Neural crest cell (in vitro differentiated cells): ENCODE measurements at regions not wholly inside any gene's neighbourhood (a gene's known extent, or its start where the extent isn't known, plus 50 kb on each side); places are given as distances from the start of the nearest gene placed in this dataset.

ENCODE experiments used
- DNase-seq: peaks from one replicate; pipeline ENCODE4 v3.0.0; 2021; ENCODE audit warnings: low read depth, mixed read lengths, low spot score
- H3K27ac Mint-ChIP-seq: one replicate; pipeline ENCODE4 v1.8.0; 2021; ENCODE audit warnings: mild to moderate bottlenecking, mixed read lengths; ENCODE audit not compliant: unreplicated experiment
- H3K27me3 Mint-ChIP-seq: 2 replicates; pipeline ENCODE4 v1.8.0; 2021; ENCODE audit warnings: low read depth, mild to moderate bottlenecking, mixed read lengths
- H3K36me3 Mint-ChIP-seq: 2 replicates; pipeline ENCODE4 v1.8.0; 2021; ENCODE audit warnings: low read depth, mild to moderate bottlenecking, mixed read lengths
- H3K4me1 Mint-ChIP-seq: 2 replicates; pipeline ENCODE4 v1.8.0; 2021; ENCODE audit warnings: mixed read lengths
- H3K4me3 Mint-ChIP-seq: one replicate; pipeline ENCODE4 v1.8.0; 2021; ENCODE audit warnings: mild to moderate bottlenecking, mixed read lengths
- H3K9me3 Mint-ChIP-seq: 2 replicates; pipeline ENCODE4 v1.8.0; 2021; ENCODE audit warnings: mixed read lengths
- CTCF ChIP-seq: fragments of 200-600 bp; sonication (generic); conservative IDR thresholded peaks from 2 replicates; pipeline ENCODE4 v1.5.0; 2021; ENCODE audit warnings: antibody characterized with exemption, mild to moderate bottlenecking

- Mint-ChIP-seq H3K9me3 (no peaks in the 10 kb centered on the region), H3K4me1 (no peaks in the 10 kb centered on the region), H3K27ac (peak overlapping the region; percentile 47), H3K4me3 (no peak overlapping the region), H3K27me3 (no peaks in the 10 kb centered on the region), H3K36me3 (no peaks in the 10 kb centered on the region)
- TF ChIP-seq CTCF = peak; percentile 19
- DNase-seq = no peak
These were observed 261.6 kb downstream of the NDUFA10 start for GRCh38 chr2:239763433-239764097.

- Mint-ChIP-seq H3K27me3 (no peaks in the 10 kb centered on the region), H3K36me3 (no peaks in the 10 kb centered on the region), H3K4me1 (peaks cover 7% of the 10 kb centered on the region), H3K9me3 (no peaks in the 10 kb centered on the region), H3K4me3 (no peak overlapping the region), H3K27ac (no peak overlapping the region)
- DNase-seq = no peak
- no peak for TF ChIP-seq CTCF
These were observed 262.4 kb downstream of the NDUFA10 start for GRCh38 chr2:239762655-239763269.

- no peak overlapping the region for H3K4me3 Mint-ChIP-seq
- H3K36me3 Mint-ChIP-seq = no peaks in the 10 kb centered on the region
- peaks cover 9% of the 10 kb centered on the region for H3K4me1 Mint-ChIP-seq
- TF ChIP-seq CTCF = no peak
- H3K9me3 Mint-ChIP-seq = no peaks in the 10 kb centered on the region
- DNase-seq = no peak
- no peak overlapping the region for H3K27ac Mint-ChIP-seq
- H3K27me3 Mint-ChIP-seq = no peaks in the 10 kb centered on the region
These were observed 263.0 kb downstream of the NDUFA10 start for GRCh38 chr2:239762106-239762505.

- H3K27me3 Mint-ChIP-seq = no peaks in the 10 kb centered on the region
- H3K4me3 Mint-ChIP-seq = no peak overlapping the region
- no peaks in the 10 kb centered on the region for H3K36me3 Mint-ChIP-seq
- no peak for TF ChIP-seq CTCF
- DNase-seq = no peak
- H3K9me3 Mint-ChIP-seq = peaks cover 2% of the 10 kb centered on the region
- no peak overlapping the region for H3K27ac Mint-ChIP-seq
- peaks cover 21% of the 10 kb centered on the region for H3K4me1 Mint-ChIP-seq
These were observed 264.5 kb downstream of the NDUFA10 start for GRCh38 chr2:239760596-239760995.

- peaks cover 32% of the 10 kb centered on the region for H3K4me1 Mint-ChIP-seq
- peak overlapping the region; percentile 4 for H3K27ac Mint-ChIP-seq
- no peaks in the 10 kb centered on the region for H3K36me3 Mint-ChIP-seq
- H3K4me3 Mint-ChIP-seq = no peak overlapping the region
- no peak for TF ChIP-seq CTCF
- no peaks in the 10 kb centered on the region for H3K27me3 Mint-ChIP-seq
- H3K9me3 Mint-ChIP-seq = peaks cover 8% of the 10 kb centered on the region
- DNase-seq = no peak
These were observed 266.8 kb downstream of the NDUFA10 start for GRCh38 chr2:239758279-239758877.
